HG02759 (cell line): ENCODE measurements at regions not wholly inside any gene's neighbourhood (a gene's known extent, or its start where the extent isn't known, plus 50 kb on each side); places are given as distances from the start of the nearest gene placed in this dataset.

Experiments used
- ATAC-seq: cut with Tn5 transposase; IDR thresholded peaks from one replicate; pipeline ENCODE4 v1.9.1; 2021; ENCODE audit warnings: mild to moderate bottlenecking, moderate library complexity; ENCODE audit not compliant: unreplicated experiment

DNA sequence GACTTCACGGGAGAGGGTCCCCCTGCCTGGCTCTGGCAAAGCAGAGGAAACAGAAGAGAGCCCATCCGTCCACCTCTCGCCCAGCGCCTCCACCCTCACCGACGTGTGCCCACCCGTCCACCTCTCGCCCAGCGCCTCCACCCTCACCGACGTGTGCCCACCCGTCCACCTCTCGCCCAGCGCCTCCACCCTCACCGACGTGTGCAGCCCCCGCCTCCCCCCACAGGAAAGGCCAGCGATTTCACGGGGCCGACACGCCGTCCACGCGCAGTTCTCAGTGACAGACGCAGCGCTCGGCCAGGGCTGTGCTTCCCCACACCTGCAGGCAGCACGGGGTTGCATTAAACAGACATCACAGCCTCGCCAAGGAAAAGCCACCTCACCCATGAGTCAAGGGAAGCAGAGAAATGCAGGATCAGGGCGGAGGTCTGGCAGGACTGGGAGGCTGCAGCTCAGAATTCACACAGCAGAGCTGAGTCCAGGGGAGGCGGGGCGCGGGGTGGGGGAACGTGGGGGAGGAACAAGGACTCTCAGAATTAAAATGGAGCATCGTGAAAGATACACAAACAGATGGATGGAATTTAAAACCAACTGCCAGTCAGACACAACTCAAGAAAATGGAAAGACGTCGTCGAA lies 377.7 kb downstream of the BRD1 start:
- ATAC-seq: no peak

DNA sequence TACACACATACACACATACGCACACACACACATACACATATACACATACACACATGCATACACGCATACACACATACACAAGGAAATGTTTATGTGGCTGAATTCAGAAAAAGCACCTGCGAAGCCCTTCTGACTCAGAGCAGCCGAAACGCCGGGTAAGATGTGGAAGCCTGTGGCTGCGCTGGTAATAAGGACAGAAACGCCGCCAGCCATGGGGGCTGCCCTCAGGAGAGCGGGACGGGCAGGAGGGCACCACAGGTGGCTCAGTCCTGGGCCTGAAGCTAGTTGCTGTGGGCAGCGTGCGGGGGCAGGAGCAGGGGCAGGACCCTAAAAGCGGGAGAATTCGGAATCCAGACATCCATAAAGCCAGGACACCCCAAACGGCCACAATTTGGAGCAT lies 378.3 kb downstream of the BRD1 start:
- no peak for ATAC-seq

DNA sequence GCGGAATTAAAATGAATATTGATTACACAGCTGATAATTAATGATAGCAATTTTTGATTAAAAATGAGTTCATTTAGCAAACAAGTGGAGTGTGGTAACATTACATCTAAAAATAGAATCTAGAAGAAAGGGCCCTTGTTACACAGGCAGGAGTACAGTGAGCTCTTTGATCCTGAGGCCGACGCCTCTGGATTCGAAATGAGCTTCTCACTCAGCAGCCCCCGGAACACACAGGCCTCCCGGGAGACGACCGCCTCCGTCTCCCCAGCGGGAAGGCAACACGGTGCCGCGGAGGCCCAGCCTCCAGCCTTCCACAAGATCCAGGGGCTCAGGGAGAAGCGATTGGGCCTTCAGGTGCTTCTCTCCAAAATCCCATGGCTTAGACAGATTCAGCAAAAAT lies 379.1 kb downstream of the BRD1 start:
- no peak for ATAC-seq

DNA sequence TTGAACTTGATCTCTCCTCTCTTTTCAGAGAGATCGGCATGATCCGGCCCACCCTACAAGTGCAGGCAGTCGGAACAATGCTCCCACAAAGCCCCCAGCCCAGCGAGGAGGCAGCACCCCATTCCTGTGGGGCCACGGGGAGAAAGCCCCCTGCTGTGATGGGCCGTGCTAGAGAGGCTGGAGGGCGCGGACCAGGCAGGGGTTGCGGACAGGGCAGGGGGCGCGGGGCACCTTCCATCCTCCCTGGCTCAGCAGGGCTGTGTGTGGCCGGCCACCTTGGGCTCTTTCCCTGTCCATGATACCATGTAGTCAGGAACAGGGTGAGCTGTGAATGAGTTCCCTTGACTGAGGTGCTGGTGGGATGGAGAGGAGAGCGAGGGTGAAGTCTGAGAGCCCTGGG lies 379.8 kb downstream of the BRD1 start:
- ATAC-seq: no peak

DNA sequence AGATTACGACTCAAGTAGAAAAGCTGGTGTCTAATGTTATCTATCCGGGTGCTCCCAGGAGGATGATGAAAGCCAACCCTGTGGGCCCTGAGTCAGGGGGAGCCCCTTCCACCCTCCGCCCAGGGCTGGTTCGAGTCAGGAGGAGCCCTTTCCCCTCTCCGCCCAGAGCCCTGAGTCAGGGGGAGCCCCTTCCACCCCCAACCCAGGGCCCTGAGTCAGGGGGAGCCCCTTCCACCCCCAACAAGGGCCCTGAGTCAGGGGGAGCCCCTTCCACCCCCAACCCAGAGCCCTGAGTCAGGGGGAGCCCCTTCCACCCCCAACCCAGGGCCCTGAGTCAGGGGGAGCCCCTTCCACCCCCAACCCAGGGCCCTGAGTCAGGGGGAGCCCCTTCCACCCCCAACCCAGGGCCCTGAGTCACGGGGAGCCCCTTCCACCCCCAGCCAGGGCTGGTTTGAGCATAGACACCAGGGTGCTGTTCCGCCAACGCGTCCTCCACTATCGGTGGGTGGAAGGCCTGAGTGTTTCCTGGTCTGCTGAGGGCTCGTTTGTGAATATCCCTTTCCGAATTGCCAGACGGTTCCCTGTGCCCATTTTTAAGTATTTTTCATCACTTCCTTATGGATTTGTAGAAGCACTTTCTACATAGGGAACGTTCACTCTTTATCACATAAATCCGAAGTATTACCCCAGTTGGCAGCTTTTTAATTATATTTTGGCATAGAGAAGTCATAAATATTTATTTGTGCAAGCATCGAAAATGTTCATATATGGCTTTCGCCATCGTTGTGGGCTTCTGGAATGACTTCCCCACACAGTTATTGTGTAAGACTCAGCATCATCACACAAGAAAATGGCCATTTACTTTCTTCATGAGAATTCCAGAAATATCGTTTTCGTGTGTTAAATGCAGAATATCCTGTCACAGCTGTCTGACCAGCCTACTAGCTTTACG lies 380.6 kb downstream of the BRD1 start:
- ATAC-seq: no peak

DNA sequence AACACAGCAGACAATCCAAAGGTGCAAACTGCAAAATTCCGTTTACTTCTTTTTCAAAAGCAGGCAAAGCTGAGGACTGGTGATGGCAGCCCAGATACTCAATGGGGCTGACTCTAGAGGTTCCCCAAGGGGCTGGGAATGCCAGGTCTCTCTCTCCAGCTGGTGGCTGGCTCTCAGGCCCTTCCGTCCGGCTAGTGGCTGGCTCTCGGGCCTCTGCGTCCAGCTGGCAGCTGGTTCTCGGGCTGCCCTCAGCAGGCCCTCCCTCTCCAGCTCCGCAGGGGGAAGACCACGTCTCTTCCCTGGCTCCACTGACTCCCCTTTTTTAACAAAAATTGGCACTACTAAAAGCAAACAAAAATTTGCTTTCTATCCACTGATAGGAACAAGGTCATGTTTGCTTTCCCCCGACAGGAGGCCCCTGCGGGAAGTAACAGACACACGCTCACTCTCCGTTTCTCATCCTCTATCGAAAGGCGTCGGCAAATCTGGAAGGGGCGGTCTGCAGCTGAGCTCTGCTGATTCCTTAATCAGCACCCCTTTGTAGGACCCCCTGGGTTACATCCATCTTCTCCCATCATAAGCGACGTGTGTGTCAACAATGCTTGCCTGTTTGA lies 381.4 kb downstream of the BRD1 start:
- no peak for ATAC-seq

DNA sequence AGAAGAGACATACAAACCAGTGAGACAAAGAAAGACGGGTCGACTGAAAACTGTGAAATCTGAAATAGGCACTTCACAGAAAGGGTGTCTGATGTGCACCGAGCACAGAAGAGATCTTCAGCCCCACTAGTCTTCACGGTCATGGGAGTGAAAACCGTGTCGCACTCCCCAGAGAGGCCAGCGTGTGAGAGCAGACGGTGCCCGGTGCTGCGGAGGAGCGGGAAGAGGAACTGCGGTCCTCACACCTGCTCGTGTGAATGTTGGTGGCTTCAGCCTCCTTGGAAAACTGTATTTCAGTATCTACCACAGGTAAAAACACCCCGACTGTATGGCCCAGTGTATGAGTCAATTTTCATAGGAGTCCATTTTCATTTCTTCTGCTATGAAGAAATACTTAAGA lies 382.9 kb downstream of the BRD1 start:
- ATAC-seq: no peak

DNA sequence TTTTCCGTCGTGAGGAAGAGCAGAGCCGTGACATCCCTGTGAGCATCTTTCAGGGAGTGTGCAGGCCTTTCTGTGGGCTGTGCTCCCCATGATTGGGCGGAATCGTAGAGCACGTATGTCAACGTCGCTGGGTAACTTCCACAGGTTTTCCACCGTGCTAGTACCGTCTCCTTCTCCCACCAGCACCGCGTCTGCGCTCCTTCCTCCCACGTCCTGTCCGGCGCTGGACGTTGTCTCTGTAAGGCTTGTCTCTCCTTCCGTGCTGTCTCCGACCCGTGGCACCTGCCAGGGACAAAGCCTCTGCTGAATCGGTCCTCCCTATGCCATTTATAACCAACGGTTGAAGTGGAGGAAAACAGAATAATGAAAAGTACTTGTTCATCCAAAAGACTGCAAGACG lies 386.7 kb downstream of the BRD1 start:
- ATAC-seq: no peak

DNA sequence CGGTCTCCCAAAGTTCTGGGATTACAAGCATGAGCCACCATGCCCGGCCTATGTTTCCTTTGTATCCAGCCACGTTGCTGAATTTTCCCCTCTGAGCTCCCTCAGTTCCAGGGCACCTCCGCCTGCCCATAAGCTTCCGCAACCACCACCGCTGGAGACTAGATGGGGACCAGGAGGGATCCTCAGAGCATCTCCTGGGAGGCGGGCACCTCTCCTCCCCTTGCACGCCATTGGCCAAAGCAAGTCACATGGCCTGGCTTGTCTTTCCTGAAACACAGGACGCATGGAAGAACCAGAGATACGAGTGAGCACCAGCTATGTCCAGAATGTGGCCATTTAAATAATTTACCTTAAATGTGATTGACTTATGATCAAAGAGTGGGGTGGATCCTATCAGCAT lies 388.3 kb downstream of the BRD1 start:
- no peak for ATAC-seq

DNA sequence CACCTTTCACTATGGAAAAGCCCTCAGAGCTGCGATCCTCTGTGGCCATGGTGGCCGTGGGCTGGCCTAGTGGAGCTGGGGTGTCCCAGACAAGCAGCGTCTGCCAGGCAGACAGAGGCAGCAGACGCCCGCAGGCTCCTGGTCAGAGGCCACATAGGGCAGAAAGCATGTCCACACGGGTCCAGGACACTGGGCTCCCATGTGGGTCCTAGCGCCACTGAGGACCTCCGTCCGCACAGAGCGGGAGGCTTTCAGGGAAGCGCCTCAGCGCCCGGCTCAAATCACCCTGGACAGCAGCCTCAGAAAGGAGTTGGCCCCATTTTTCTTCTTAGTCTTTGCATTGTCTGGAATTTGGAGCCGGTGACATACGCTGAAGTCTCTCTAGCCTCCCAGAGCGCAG lies 389.7 kb downstream of the BRD1 start:
- ATAC-seq: no peak

DNA sequence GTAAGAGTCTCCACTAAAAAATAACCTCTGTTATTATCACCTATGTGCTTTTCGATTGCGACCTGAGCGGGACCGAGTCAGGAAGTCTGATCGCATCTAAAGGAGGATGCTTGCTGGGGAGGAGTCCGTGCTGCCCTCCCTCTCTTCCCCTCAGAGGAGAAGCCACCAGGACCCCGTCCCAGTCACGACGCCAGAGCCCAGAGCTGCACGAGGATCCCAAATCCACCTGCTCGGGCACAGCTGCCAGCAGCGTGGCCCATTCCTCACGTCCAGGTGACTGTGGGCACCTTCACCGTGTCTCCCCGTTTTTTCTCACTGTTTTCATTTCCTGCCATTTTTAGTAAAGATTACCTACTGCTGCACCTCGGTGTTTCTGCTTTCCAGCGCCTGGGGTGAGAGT lies 390.3 kb downstream of the BRD1 start:
- no peak for ATAC-seq

DNA sequence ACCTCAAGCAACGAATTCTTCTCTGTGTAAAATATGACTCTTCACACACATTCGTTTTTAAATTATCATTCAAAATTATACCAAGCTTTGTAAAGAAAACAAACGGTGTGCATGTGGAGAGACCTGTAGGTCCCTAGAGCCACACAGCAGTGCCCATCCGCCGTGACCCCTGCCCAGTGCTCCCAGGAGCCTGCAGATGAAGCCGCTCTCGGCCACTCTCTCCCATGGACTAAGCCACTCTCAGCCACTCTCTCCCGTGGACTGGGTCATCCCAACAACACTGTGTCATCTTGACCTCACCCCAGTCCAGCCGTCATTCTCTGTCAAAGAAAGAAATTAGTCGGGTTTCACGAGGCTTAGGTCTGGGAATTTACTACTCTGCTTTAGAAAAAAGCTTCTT lies 391.6 kb downstream of the BRD1 start:
- ATAC-seq: no peak

DNA sequence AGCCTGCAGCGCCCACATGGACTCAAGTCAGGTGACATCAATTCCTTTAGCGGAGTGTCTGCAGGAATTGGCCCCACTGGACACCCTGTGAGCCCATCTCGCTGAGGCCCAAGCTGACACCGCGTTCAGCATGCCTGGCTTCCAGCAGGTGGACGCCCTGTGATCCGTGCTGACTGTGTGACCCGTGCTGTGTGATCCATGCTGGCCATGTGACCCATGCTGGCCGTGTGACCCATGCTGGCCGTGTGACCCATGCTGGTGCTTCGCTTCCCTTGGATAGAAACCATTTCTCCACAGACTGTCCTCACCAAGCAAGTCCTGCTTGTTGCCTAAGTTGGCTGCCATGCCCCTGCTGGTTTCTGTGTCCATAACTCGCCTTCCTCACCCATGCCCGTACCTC lies 392.1 kb downstream of the BRD1 start:
- ATAC-seq: no peak

DNA sequence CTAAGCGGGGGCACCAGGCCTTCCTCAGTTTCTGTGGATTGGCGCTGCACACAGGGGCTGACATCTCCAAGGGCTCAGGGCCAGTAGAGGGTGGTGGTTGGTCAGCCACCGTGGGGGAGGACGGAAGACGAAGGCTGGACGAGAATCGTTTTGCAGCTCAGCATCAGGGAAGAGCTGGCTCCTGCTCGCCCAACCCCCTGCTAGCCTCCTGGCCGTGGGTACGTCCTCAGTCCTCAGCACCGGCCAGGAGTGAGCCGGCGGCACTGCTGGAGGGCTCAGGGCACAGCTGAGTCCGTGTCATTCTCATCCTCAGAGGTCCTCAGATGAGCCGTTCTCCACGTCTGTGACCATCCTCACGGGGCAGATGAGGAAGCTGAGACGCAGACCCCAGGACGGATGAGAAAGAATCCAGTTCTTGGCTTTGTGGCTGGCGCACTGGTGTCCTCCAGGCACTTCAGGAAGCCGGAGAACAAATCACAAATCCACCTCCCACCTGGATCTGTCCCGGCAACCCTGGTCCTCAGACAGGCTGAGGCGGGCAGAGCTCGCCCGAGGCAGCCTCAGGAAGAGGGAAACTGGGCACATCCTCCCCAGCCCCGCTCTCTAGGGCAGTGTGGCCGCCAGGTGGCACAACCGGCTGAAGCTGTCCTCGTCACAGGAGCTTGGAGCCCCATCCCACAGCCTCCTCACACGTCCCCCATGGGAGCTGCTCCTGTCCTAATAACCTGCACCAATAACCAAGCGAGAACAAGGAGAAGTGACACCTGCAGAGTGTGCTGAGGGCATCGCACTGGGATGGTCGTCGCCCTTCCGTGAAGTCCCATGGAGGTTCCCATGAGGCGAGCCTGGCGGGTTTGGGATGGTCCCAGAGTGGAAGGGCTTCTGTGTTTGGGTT lies 393.7 kb downstream of the BRD1 start:
- ATAC-seq: no peak

DNA sequence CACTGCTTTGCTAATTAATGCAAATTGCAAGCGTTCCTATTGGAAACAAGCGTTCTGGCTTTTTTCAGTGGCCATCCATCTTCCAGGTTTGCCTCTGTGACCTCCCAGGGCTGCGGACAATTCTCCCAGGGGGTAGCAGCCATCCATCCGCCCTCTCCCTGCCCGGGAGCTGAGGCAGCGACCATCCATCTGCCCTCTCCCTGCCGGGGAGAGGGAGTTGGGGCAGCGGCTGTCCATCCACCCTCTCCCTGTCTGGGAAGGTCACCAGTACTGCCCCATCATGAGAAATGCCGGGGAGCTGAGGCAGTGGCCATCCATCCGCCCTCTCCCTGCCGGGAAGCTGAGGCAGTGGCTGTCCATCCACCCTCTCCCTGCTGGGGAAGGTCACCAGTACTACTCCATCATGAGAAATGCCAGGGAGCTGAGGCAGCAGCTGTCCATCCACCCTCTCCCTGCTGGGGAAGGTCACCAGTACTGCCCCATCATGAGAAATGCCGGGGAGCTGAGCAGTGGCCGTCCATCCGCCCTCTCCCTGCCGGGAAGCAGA lies 394.7 kb downstream of the BRD1 start:
- no peak for ATAC-seq

DNA sequence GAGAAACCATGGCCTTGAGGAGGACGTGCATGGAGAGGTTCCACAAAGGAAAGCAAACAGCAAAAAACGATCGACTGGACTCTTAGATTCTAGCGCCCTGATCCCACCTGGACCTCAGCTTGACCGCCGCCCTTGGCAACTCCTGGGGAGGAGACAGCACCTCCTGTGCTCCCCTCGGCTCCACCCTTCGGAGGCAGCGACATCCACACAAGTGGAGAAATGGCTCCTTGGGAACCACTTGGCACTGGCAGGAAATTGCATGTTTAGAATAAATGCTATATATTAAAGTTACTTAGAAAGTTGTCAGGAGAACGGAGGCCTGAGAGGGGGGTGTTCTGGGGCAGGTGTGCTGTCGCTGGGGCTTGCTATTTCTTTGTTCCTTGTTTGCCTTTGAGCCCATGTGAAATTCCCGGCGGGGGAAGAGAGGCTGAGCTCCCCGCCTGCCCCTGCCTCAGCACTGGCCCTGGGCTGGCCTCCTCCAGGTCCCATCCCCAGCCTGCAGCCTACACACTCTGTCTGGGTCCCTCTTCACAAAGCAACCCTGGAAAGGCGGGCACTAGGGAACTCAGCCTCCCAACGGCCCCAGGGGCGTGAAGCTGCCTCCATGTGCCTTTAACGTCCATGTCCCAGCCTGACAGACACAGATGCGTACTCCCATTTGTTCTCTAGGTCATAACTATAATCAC lies 395.3 kb downstream of the BRD1 start:
- ATAC-seq: no peak

DNA sequence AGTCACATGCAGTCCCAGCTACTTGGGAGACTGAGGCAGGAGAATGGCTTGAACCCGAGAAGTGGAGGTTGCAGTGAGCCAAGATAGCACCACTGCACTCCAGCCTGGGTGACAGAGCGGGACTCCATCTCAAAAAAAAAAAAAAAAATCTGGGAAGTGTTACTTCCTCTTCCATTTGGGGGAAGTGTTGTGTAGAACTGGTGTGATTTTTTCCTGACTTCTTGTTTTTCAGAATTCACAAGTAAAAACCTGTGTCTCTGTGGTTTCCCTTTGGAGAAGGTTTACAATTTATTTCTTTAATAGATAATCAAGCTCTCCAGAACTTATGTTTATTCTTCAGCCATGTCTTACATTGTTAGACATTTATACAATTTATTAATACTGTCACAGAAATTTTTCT lies 396.1 kb downstream of the BRD1 start:
- no peak for ATAC-seq

DNA sequence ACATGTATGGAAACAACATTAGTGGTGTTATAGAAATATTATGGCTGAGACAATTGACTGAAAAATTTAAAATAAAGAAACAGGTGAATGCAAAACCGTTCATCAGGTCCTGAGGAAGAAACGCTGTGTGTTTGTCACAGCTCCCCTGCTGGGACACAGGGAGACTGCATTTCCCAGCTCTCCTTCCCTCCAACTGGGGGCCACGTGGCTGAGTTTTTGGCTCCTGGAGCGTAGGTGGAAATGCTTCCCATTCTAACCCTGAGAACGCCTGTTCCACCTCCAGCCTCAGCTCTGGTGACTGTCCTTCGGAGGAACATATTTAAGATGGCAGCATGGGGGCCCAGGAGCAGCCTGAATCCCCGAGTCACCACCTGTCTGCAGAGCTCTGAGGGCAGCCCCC lies 398.6 kb downstream of the BRD1 start:
- no peak for ATAC-seq

DNA sequence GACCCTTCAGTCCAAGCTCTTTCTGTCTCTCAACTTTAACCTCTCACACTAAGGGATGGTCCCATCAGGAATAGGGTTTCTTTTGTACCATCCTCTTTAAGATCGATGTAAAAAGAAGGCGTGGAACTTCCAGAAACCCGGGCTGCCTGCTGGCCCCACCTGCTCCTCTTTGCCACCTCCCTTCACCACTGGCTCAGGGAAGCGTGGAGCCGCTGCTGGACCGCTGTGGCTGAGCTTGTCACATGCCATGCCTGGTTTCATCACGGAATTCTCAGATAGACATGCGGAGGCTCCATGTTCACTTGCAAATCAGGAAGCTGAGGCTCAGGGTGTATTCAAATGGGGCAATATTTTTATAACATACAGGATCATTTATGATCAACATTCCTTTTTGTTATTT lies 399.7 kb downstream of the BRD1 start:
- no peak for ATAC-seq

DNA sequence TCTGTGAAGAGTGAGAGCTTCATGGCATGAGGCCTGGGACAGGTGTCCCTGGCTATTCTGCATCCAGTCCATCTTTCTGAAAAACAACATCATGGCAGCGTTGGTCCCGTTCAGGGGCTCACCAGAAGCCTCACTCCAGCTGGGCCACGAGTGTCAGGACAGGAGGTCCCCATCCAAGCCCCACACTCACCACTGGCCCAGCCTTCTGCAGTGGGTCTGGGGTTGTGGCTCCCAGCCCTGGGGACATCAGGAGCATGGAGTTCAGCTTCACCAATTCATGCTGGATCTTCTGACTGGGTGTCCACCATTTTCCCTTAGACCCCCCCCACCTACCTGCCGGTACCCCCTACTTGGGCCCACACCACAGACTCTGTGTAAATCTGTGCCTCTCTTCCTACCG lies 400.3 kb downstream of the BRD1 start:
- ATAC-seq: no peak
